MM.1S (cell line): ENCODE measurements at regions not wholly inside any gene's neighbourhood (a gene's known extent, or its start where the extent isn't known, plus 50 kb on each side); places are given as distances from the start of the nearest gene placed in this dataset.

Experiments
- DNase-seq: peaks from one replicate; pipeline ENCODE4 v3.0.0-alpha.2; 2015
- H2AFZ ChIP-seq: fragments of 300-600 bp; sonication (generic); 2 replicates; pipeline ENCODE4 v1.6.0; 2016; ENCODE audit warnings: antibody characterized with exemption, low read length
- H3F3A ChIP-seq: fragments of 300-600 bp; sonication (generic); 2 replicates; pipeline ENCODE4 v1.6.1; 2016; ENCODE audit warnings: mild to moderate bottlenecking, antibody characterized with exemption, low read length, moderate library complexity, mixed read lengths; ENCODE audit not compliant: insufficient read depth
- H3K27ac ChIP-seq: fragments of 300-600 bp; sonication (generic); 2 replicates; pipeline ENCODE4 v1.5.1; 2016; ENCODE audit warnings: mild to moderate bottlenecking, low read length
- H3K27me3 ChIP-seq: fragments of 300-600 bp; sonication (generic); replicated peaks from 2 replicates; pipeline ENCODE4 v1.6.0; 2016; ENCODE audit warnings: low read length; ENCODE audit not compliant: insufficient read depth
- H3K36me3 ChIP-seq: fragments of 300-600 bp; sonication (generic); replicated peaks from 2 replicates; pipeline ENCODE4 v1.6.1; 2016; ENCODE audit warnings: mild to moderate bottlenecking, low read length, mixed read lengths; ENCODE audit not compliant: insufficient read depth
- H3K4me1 ChIP-seq: fragments of 300-600 bp; sonication (generic); 2 replicates; pipeline ENCODE4 v1.6.1; 2016; ENCODE audit warnings: low read length, mixed read lengths
- H3K4me2 ChIP-seq: fragments of 300-600 bp; sonication (generic); 2 replicates; pipeline ENCODE4 v1.6.0; 2016; ENCODE audit warnings: low read depth, low read length
- H3K4me3 ChIP-seq: fragments of 300-600 bp; sonication (generic); 2 replicates; pipeline ENCODE4 v1.5.1; 2016; ENCODE audit warnings: low read length, mixed read lengths
- H3K79me2 ChIP-seq: fragments of 300-600 bp; sonication (generic); 2 replicates; pipeline ENCODE4 v1.6.1; 2016; ENCODE audit warnings: mixed run types, low read length, mixed read lengths
- H3K9ac ChIP-seq: fragments of 300-600 bp; sonication (generic); 2 replicates; pipeline ENCODE4 v1.6.1; 2016; ENCODE audit warnings: low read length, mixed read lengths
- H3K9me2 ChIP-seq: fragments of 300-600 bp; sonication (generic); replicated peaks from 2 replicates; pipeline ENCODE4 v1.6.1; 2016; ENCODE audit warnings: mild to moderate bottlenecking, low read length, mixed read lengths; ENCODE audit not compliant: insufficient read depth
- H3K9me3 ChIP-seq: fragments of 300-600 bp; sonication (generic); replicated peaks from 2 replicates; pipeline ENCODE4 v1.6.1; 2016; ENCODE audit warnings: mild to moderate bottlenecking, low read length, mixed read lengths; ENCODE audit not compliant: insufficient read depth
- H4K20me1 ChIP-seq: fragments of 300-600 bp; sonication (generic); 2 replicates; pipeline ENCODE4 v1.6.1; 2016; ENCODE audit warnings: mild to moderate bottlenecking, low read length, moderate library complexity, mixed read lengths; ENCODE audit not compliant: insufficient read depth
- CTCF ChIP-seq: fragments of 300-600 bp; sonication (generic); IDR thresholded peaks from 2 replicates; pipeline ENCODE4 v1.5.1; 2016; ENCODE audit warnings: antibody characterized with exemption, low read length, mixed read lengths
- EZH2 ChIP-seq: fragments of 300-600 bp; sonication (generic); optimal IDR thresholded peaks from 2 replicates; pipeline ENCODE3; 2017; ENCODE audit warnings: low read depth, mild to moderate bottlenecking, antibody characterized with exemption, low read length, mixed read lengths
- EZH2phosphoT487 ChIP-seq: fragments of 300-600 bp; sonication (generic); IDR thresholded peaks from 2 replicates; pipeline ENCODE4 v1.6.1; 2018; ENCODE audit warnings: antibody characterized with exemption, low read length

- Histone ChIP-seq H3K79me2 (no peaks in the 10 kb centered on the region), H3K36me3 (no peaks in the 10 kb centered on the region), H3K9me2 (no peaks in the 10 kb centered on the region), H2AFZ (no peak overlapping the region), H3K27me3 (peaks cover 50% of the 10 kb centered on the region), H3K9ac (no peak overlapping the region), H3F3A (no peaks in the 10 kb centered on the region), H3K9me3 (no peaks in the 10 kb centered on the region), H3K4me3 (no peak overlapping the region), H3K27ac (no peak overlapping the region), H3K4me2 (no peak overlapping the region), H3K4me1 (no peaks in the 10 kb centered on the region), H4K20me1 (no peaks in the 10 kb centered on the region)
- TF ChIP-seq EZH2 (no peak), CTCF (no peak), EZH2phosphoT487 (no peak)
- no peak for DNase-seq
Observed at GRCh38 chr6:41408576-41408975, 73.2 kb downstream of the NCR2 start.

- no peak overlapping the region for H3K9ac ChIP-seq
- no peaks in the 10 kb centered on the region for H4K20me1 ChIP-seq
- peaks cover 51% of the 10 kb centered on the region for H3K27me3 ChIP-seq
- H3K9me3 ChIP-seq: no peaks in the 10 kb centered on the region
- H3K79me2 ChIP-seq: no peaks in the 10 kb centered on the region
- TF ChIP-seq EZH2phosphoT487 (no peak), EZH2 (no peak), CTCF (no peak)
- H3F3A ChIP-seq: no peaks in the 10 kb centered on the region
- H3K4me3 ChIP-seq: no peak overlapping the region
- H2AFZ ChIP-seq: no peak overlapping the region
- no peak overlapping the region for H3K4me2 ChIP-seq
- H3K4me1 ChIP-seq: no peaks in the 10 kb centered on the region
- no peak for DNase-seq
- H3K36me3 ChIP-seq: no peaks in the 10 kb centered on the region
- H3K9me2 ChIP-seq: no peaks in the 10 kb centered on the region
- no peak overlapping the region for H3K27ac ChIP-seq
Observed at GRCh38 chr6:41408982-41409381, 73.6 kb downstream of the NCR2 start.

- no peaks in the 10 kb centered on the region for H3K9me3 ChIP-seq
- no peaks in the 10 kb centered on the region for H3K9me2 ChIP-seq
- no peak for DNase-seq
- no peaks in the 10 kb centered on the region for H3K4me1 ChIP-seq
- no peaks in the 10 kb centered on the region for H3K79me2 ChIP-seq
- no peaks in the 10 kb centered on the region for H3F3A ChIP-seq
- no peak overlapping the region for H2AFZ ChIP-seq
- no peak overlapping the region for H3K4me3 ChIP-seq
- H3K9ac ChIP-seq: no peak overlapping the region
- H4K20me1 ChIP-seq: no peaks in the 10 kb centered on the region
- H3K36me3 ChIP-seq: no peaks in the 10 kb centered on the region
- TF ChIP-seq EZH2 (no peak), EZH2phosphoT487 (no peak), CTCF (no peak)
- H3K27ac ChIP-seq: no peak overlapping the region
- H3K4me2 ChIP-seq: no peak overlapping the region
- H3K27me3 ChIP-seq: peaks cover 51% of the 10 kb centered on the region
Observed at GRCh38 chr6:41409489-41409888, 74.1 kb downstream of the NCR2 start.
